SK-N-SH (cell line): ENCODE measurements at regions not wholly inside any gene's neighbourhood (a gene's known extent, or its start where the extent isn't known, plus 50 kb on each side); places are given as distances from the start of the nearest gene placed in this dataset.

Experiments
- CTCF ChIP-seq: fragments of 200-600 bp; sonication (generic); IDR thresholded peaks from 2 replicates; pipeline ENCODE4 v1.6.1; 2017; ENCODE audit warnings: antibody characterized with exemption, mild to moderate bottlenecking, moderate library complexity
- EP300 ChIP-seq, 2 experiments: IDR thresholded peaks; 2 replicates each; pipeline versions ENCODE4 v1.4.0 to v1.6.1; 2012; ENCODE audit warnings: borderline replicate concordance in 1 of 2, low read depth in 1 of 2, low read length in 1 of 2
- GABPA ChIP-seq: IDR thresholded peaks from 2 replicates; pipeline ENCODE4 v1.4.0; 2012; ENCODE audit warnings: low read depth, mild to moderate bottlenecking
- NRF1 ChIP-seq: IDR thresholded peaks from 2 replicates; pipeline ENCODE4 v1.6.1; 2012; ENCODE audit warnings: low read depth, mild to moderate bottlenecking, low read length
- SIN3A ChIP-seq: IDR thresholded peaks from 2 replicates; pipeline ENCODE4 v1.6.1; 2012; ENCODE audit warnings: low read depth, mild to moderate bottlenecking, low read length, moderate library complexity, borderline replicate concordance
- YY1 ChIP-seq: IDR thresholded peaks from 2 replicates; pipeline ENCODE4 v1.4.0; 2012; ENCODE audit warnings: low read depth, mild to moderate bottlenecking

- TF ChIP-seq NRF1 (no peak), YY1 (no peak), GABPA (no peak), EP300 (IDR thresholded peaks at IDR 0.05; ENCODE audit: borderline replicate concordance in 1 of 2, low read depth in 1 of 2, low read length in 1 of 2) (no peak), SIN3A (no peak), CTCF (no peak)
Observed at GRCh38 chr1:168474322-168474721, 69.5 kb downstream of the XCL2 start.
